ENCODE measurements at regions not wholly inside any gene's neighbourhood (a gene's known extent, or its start where the extent isn't known, plus 50 kb on each side); places are given as distances from the start of the nearest gene placed in this dataset.

DNA sequence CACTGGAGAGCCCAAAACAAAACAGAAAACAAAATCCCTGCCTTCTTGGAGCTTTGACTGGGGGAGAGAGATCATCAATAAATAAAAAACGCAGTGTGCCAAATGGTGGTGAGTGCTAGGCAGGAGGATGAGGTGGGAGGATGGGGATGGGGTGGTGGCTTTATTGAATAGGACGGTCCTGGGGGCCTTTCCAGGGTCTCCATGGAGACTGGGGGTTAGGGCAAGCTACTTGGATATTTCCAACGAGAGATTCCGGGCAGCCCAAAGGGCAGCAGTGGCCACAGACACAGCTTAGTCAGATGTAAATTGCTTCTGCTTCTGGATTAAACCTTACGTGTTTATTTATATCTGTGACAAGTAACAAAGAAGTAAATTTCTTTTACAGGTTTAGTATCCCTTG is 700.1 kb downstream of the QKI start:
- no peak for TF ChIP-seq POLR2AphosphoS5 (IDR thresholded peaks at IDR 0.05; ENCODE audit: insufficient read depth in 1 of 2, low read depth in 1 of 2)
- TF ChIP-seq, protein P1, sequence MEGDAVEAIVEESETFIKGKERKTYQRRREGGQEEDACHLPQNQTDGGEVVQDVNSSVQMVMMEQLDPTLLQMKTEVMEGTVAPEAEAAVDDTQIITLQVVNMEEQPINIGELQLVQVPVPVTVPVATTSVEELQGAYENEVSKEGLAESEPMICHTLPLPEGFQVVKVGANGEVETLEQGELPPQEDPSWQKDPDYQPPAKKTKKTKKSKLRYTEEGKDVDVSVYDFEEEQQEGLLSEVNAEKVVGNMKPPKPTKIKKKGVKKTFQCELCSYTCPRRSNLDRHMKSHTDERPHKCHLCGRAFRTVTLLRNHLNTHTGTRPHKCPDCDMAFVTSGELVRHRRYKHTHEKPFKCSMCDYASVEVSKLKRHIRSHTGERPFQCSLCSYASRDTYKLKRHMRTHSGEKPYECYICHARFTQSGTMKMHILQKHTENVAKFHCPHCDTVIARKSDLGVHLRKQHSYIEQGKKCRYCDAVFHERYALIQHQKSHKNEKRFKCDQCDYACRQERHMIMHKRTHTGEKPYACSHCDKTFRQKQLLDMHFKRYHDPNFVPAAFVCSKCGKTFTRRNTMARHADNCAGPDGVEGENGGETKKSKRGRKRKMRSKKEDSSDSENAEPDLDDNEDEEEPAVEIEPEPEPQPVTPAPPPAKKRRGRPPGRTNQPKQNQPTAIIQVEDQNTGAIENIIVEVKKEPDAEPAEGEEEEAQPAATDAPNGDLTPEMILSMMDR (IDR thresholded peaks at IDR 0.05): no peak
